Stimulated activated CD4-positive, alpha-beta T cell treated with anti-CD3 and anti-CD28 coated beads, Interleukin-12 subunit alpha, Interleukin-12 subunit beta, amount 100 ng/mL, for 24 hours (primary cell): ENCODE measurements at regions not wholly inside any gene's neighbourhood (a gene's known extent, or its start where the extent isn't known, plus 50 kb on each side); places are given as distances from the start of the nearest gene placed in this dataset.

ENCODE experiments used
- DNase-seq, 2 experiments: peaks; one replicate each; pipeline ENCODE4 v3.0.0-alpha.2; 2020; ENCODE audit warnings: low read depth in 2 of 2

- DNase-seq, result no peak
Measured at GRCh38 chr10:75347186-75347585, 54.4 kb downstream of the ZNF503 start.

- no peak for DNase-seq
Measured at GRCh38 chr10:75345738-75346137, 55.8 kb downstream of the ZNF503 start.

- DNase-seq, result no peak
Measured at GRCh38 chr10:75344170-75344569, 57.4 kb downstream of the ZNF503 start.

- no peak for DNase-seq
Measured at GRCh38 chr10:75342397-75342796, 59.2 kb downstream of the ZNF503 start.

GRCh38 chr10:75335983-75336382 is 65.6 kb downstream of the ZNF503 start:
- DNase-seq, result no peak

- DNase-seq, result no peak
Measured at GRCh38 chr10:75335191-75335590, 66.4 kb downstream of the ZNF503 start.

GRCh38 chr10:75334720-75335119 is 66.8 kb downstream of the ZNF503 start:
- DNase-seq, result no peak

GRCh38 chr10:75332081-75332480 is 69.5 kb downstream of the ZNF503 start:
- no peak for DNase-seq

GRCh38 chr10:75331081-75331480 is 70.5 kb downstream of the ZNF503 start:
- no peak for DNase-seq

- DNase-seq, result no peak
Measured at GRCh38 chr10:75329190-75329745, 72.3 kb downstream of the ZNF503 start.

GRCh38 chr10:75326306-75326705 is 75.3 kb downstream of the ZNF503 start:
- DNase-seq, result no peak

- no peak for DNase-seq
Measured at GRCh38 chr10:75319274-75319673, 82.3 kb downstream of the ZNF503 start.

GRCh38 chr10:75314570-75314969 is 78.8 kb upstream of the COMTD1 start:
- DNase-seq, result no peak

- DNase-seq, result no peak
Measured at GRCh38 chr10:75312440-75312839, 76.7 kb upstream of the COMTD1 start.

- DNase-seq, result no peak
Measured at GRCh38 chr10:75305675-75306074, 69.9 kb upstream of the COMTD1 start.

- no peak for DNase-seq
Measured at GRCh38 chr10:75304741-75305390, 69.1 kb upstream of the COMTD1 start.

- no peak for DNase-seq
Measured at GRCh38 chr10:75304313-75304712, 68.6 kb upstream of the COMTD1 start.

GRCh38 chr10:75303045-75303777 is 67.5 kb upstream of the COMTD1 start:
- DNase-seq, result no peak

GRCh38 chr10:75302029-75302428 is 66.3 kb upstream of the COMTD1 start:
- no peak for DNase-seq

GRCh38 chr10:75297021-75297599 is 61.4 kb upstream of the COMTD1 start:
- DNase-seq, result no peak

GRCh38 chr10:75295868-75296441 is 60.2 kb upstream of the COMTD1 start:
- no peak for DNase-seq
